ENCODE measurements at regions not wholly inside any gene's neighbourhood (a gene's known extent, or its start where the extent isn't known, plus 50 kb on each side); places are given as distances from the start of the nearest gene placed in this dataset.

- no peak for TF ChIP-seq HNRNPL (IDR thresholded peaks at IDR 0.05; ENCODE audit: low read depth, low read length)
Observed at GRCh38 chr9:131801810-131802209, 61.9 kb upstream of the RAPGEF1 start (continued).

- ChIA-PET CTCF (ENCODE audit: low intra/inter-chr PET ratio) (no interaction called here), POLR2A (interaction anchor here (0.6 kb wide), 1 partner anchor 595 kb away, joined by 3 read pairs; no protein-coding TSS in a partner anchor)
- H3K27me3 ChIP-seq (ENCODE audit: control insufficient read depth in 2 of 2, insufficient read depth in 2 of 2, low read length in 2 of 2) = peaks cover 0 to 9% of the 10 kb centered on the region in 2 experiments; a peak in 2 of 5 replicates
- peaks cover 11% of the 10 kb centered on the region for H4K20me1 ChIP-seq (replicated peaks; ENCODE audit: control insufficient read depth, insufficient read depth, low read length)
- ATAC-seq (no peak), DNase-seq (ENCODE audit: extremely low read depth in 1 of 4, low spot score in 3 of 4) (no peak), FAIRE-seq (no peak)
- no peaks in the 10 kb centered on the region for H3K36me3 ChIP-seq (ENCODE audit: control insufficient read depth, insufficient read depth, low read length)
- no peak overlapping the region for H3K9ac ChIP-seq (ENCODE audit: insufficient read depth in 1 of 2, low read depth in 2 of 2, low read length in 2 of 2)
- no peak for TF ChIP-seq ZNF384 (IDR thresholded peaks at IDR 0.05; ENCODE audit: low read depth, low read length)
- TF ChIP-seq, protein P1, sequence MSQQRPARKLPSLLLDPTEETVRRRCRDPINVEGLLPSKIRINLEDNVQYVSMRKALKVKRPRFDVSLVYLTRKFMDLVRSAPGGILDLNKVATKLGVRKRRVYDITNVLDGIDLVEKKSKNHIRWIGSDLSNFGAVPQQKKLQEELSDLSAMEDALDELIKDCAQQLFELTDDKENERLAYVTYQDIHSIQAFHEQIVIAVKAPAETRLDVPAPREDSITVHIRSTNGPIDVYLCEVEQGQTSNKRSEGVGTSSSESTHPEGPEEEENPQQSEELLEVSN (IDR thresholded peaks at IDR 0.05; ENCODE audit: borderline replicate concordance in 1 of 2, extremely low read depth in 1 of 2, insufficient read depth in 1 of 2, insufficient read length in 1 of 2, low read depth in 1 of 2, low read length in 1 of 2, poor library complexity in 1 of 2, severe bottlenecking in 1 of 2) = no peak
- TF ChIP-seq FOXP1 (CRISPR knock-in tag; IDR thresholded peaks at IDR 0.05) = no peak
- TF ChIP-seq SOX6 (IDR thresholded peaks at IDR 0.05) = no peak
- no peak for TF ChIP-seq ETV6 (IDR thresholded peaks at IDR 0.05; ENCODE audit: borderline replicate concordance in 1 of 2, low read depth in 2 of 2, low read length in 1 of 2)
- TF ChIP-seq ETV6 (CRISPR knock-in tag; IDR thresholded peaks at IDR 0.05; ENCODE audit: borderline replicate concordance) = no peak
- no peak for TF ChIP-seq FOXJ2 (tag; IDR thresholded peaks at IDR 0.05)
- TF ChIP-seq CCAR2 (IDR thresholded peaks at IDR 0.05; ENCODE audit: low read depth, low read length) = no peak
- no peak for TF ChIP-seq RBM25 (IDR thresholded peaks at IDR 0.05; ENCODE audit: low read depth, low read length, severe bottlenecking)
- TF ChIP-seq, protein P2, sequence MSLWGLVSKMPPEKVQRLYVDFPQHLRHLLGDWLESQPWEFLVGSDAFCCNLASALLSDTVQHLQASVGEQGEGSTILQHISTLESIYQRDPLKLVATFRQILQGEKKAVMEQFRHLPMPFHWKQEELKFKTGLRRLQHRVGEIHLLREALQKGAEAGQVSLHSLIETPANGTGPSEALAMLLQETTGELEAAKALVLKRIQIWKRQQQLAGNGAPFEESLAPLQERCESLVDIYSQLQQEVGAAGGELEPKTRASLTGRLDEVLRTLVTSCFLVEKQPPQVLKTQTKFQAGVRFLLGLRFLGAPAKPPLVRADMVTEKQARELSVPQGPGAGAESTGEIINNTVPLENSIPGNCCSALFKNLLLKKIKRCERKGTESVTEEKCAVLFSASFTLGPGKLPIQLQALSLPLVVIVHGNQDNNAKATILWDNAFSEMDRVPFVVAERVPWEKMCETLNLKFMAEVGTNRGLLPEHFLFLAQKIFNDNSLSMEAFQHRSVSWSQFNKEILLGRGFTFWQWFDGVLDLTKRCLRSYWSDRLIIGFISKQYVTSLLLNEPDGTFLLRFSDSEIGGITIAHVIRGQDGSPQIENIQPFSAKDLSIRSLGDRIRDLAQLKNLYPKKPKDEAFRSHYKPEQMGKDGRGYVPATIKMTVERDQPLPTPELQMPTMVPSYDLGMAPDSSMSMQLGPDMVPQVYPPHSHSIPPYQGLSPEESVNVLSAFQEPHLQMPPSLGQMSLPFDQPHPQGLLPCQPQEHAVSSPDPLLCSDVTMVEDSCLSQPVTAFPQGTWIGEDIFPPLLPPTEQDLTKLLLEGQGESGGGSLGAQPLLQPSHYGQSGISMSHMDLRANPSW (CRISPR knock-in tag; IDR thresholded peaks at IDR 0.05) = no peak
- TF ChIP-seq TCF7 (IDR thresholded peaks at IDR 0.05; ENCODE audit: borderline replicate concordance) = no peak
- no peak for TF ChIP-seq E2F5 (CRISPR knock-in tag; IDR thresholded peaks at IDR 0.05)
- TF ChIP-seq MAFK (IDR thresholded peaks at IDR 0.05; ENCODE audit: low read length) = no peak
- in situ Hi-C loops (cut with MboI) (no loop called here), intact Hi-C loops (cut with micrococcal nuclease) (no loop called here)
- no peak overlapping the region for H3K27ac ChIP-seq (ENCODE audit: extremely low read depth, low read depth, low read length)
- no peaks in the 10 kb centered on the region for H3K9me1 ChIP-seq (ENCODE audit: control insufficient read depth, insufficient read depth, low read length)
- no peak overlapping the region for H2AFZ ChIP-seq (ENCODE audit: low read depth, low read length)
- 0% methylated on average over 2 of the region's 2 CpGs for WGBS (ENCODE audit: insufficient coverage, low coverage, missing lambda C conversion rate)
- H3K4me2 ChIP-seq (ENCODE audit: insufficient read depth, low read length) = no peak overlapping the region
- H3K9me3 ChIP-seq (replicated peaks; ENCODE audit: control insufficient read depth, insufficient read depth, low read depth, low read length) = no peaks in the 10 kb centered on the region
- H3K4me1 ChIP-seq (replicated peaks in 1 of 2; ENCODE audit: control insufficient read depth in 2 of 2, insufficient read depth in 2 of 2, low read length in 2 of 2) = no peaks in the 10 kb centered on the region
- no peak overlapping the region for H3K4me3 ChIP-seq
- no TSS peak for BruUV-seq (replicated peaks)
- no peaks in the 10 kb centered on the region for H3K79me2 ChIP-seq (ENCODE audit: control insufficient read depth, insufficient read depth, low read length)
Observed at GRCh38 chr9:131800843-131801242, 61.0 kb upstream of the RAPGEF1 start.

All from K562 (cell line).